Smooth muscle cell (in vitro differentiated cells): ENCODE measurements at regions not wholly inside any gene's neighbourhood (a gene's known extent, or its start where the extent isn't known, plus 50 kb on each side); places are given as distances from the start of the nearest gene placed in this dataset.

Experiments
- DNase-seq: peaks from one replicate; lab custom pipeline; 2025; ENCODE audit not compliant: unreplicated experiment; lab: John Stamatoyannopoulos, UW
- H2AFZ ChIP-seq: fragments of 200-600 bp; sonication (generic); 2 replicates; pipeline ENCODE4 v1.6.0; 2016; ENCODE audit warnings: antibody characterized with exemption, low read depth, mild to moderate bottlenecking
- H3F3A ChIP-seq: fragments of 200-600 bp; sonication (generic); 2 replicates; pipeline ENCODE4 v1.6.0; 2017; ENCODE audit warnings: antibody characterized with exemption, low read depth
- H3K27ac ChIP-seq: fragments of 200-600 bp; sonication (generic); 2 replicates; pipeline ENCODE4 v1.5.1; 2016; ENCODE audit warnings: low read depth, mild to moderate bottlenecking
- H3K27me3 ChIP-seq: fragments of 200-600 bp; sonication (generic); 2 replicates; pipeline ENCODE4 v1.6.1; 2016; ENCODE audit warnings: low read depth, mild to moderate bottlenecking
- H3K36me3 ChIP-seq: fragments of 200-600 bp; sonication (generic); 2 replicates; pipeline ENCODE4 v1.5.1; 2016; ENCODE audit warnings: low read depth
- H3K4me1 ChIP-seq: fragments of 200-600 bp; sonication (generic); 2 replicates; pipeline ENCODE4 v1.5.1; 2016; ENCODE audit warnings: low read depth
- H3K4me2 ChIP-seq: fragments of 200-600 bp; sonication (generic); 2 replicates; pipeline ENCODE4 v1.6.0; 2016; ENCODE audit warnings: mild to moderate bottlenecking
- H3K4me3 ChIP-seq: fragments of 200-600 bp; sonication (generic); 2 replicates; pipeline ENCODE4 v1.5.1; 2016; ENCODE audit warnings: mild to moderate bottlenecking
- H3K79me2 ChIP-seq: fragments of 200-600 bp; sonication (generic); 2 replicates; pipeline ENCODE4 v1.6.0; 2016; ENCODE audit warnings: low read depth, mild to moderate bottlenecking
- H3K9ac ChIP-seq: fragments of 200-600 bp; sonication (generic); 2 replicates; pipeline ENCODE4 v1.6.0; 2016; ENCODE audit warnings: low read depth
- H3K9me3 ChIP-seq: fragments of 200-600 bp; sonication (generic); replicated peaks from 2 replicates; pipeline ENCODE4 v1.5.1; 2016; ENCODE audit warnings: low read depth
- H4K20me1 ChIP-seq: fragments of 200-600 bp; sonication (generic); 2 replicates; pipeline ENCODE4 v1.6.0; 2016; ENCODE audit warnings: low read depth
- CTCF ChIP-seq: fragments of 200-600 bp; sonication (generic); IDR thresholded peaks from 2 replicates; pipeline ENCODE4 v1.5.1; 2017; ENCODE audit warnings: borderline replicate concordance, mild to moderate bottlenecking, antibody characterized with exemption; ENCODE audit not compliant: insufficient read depth, poor library complexity, severe bottlenecking
- whole genome bisulfite sequencing: methylation state at CpG from one replicate; pipeline ENCODE4 v1.1.7; 2016; ENCODE audit warnings: low lambda C conversion rate; 5-methylcytosine and 5-hydroxymethylcytosine counted together

- TF ChIP-seq CTCF, result no peak
- DNase-seq, result no peak
Measured at GRCh38 chr3:184486614-184487013, 75.0 kb upstream of the EPHB3 start.

GRCh38 chr3:184488577-184488976 is 73.0 kb upstream of the EPHB3 start:
- no peak overlapping the region for H3K27ac ChIP-seq
- H3K27me3 ChIP-seq, result peaks cover 55% of the 10 kb centered on the region
- 88% methylated on average over 6 of the region's 6 CpGs for WGBS
- no peak overlapping the region for H3K4me2 ChIP-seq
- no peaks in the 10 kb centered on the region for H3F3A ChIP-seq
- no peak overlapping the region for H2AFZ ChIP-seq
- no peak overlapping the region for H3K9ac ChIP-seq
- TF ChIP-seq CTCF, result no peak
- H3K79me2 ChIP-seq, result no peaks in the 10 kb centered on the region
- no peaks in the 10 kb centered on the region for H3K4me1 ChIP-seq
- no peaks in the 10 kb centered on the region for H3K36me3 ChIP-seq
- no peaks in the 10 kb centered on the region for H4K20me1 ChIP-seq
- no peak for DNase-seq
- no peaks in the 10 kb centered on the region for H3K9me3 ChIP-seq
- no peak overlapping the region for H3K4me3 ChIP-seq

More at GRCh38 chr3:184486614-184487013, 75.0 kb upstream of the EPHB3 start:
- no peak overlapping the region for H3K4me2 ChIP-seq
- H3K79me2 ChIP-seq, result no peaks in the 10 kb centered on the region
- no peaks in the 10 kb centered on the region for H3K4me1 ChIP-seq
- H3K36me3 ChIP-seq, result no peaks in the 10 kb centered on the region
- no peak overlapping the region for H3K27ac ChIP-seq
- no peaks in the 10 kb centered on the region for H3F3A ChIP-seq
- H3K9me3 ChIP-seq, result no peaks in the 10 kb centered on the region
- H2AFZ ChIP-seq, result no peak overlapping the region
- H3K9ac ChIP-seq, result no peak overlapping the region
- no peaks in the 10 kb centered on the region for H4K20me1 ChIP-seq
- H3K27me3 ChIP-seq, result peaks cover 38% of the 10 kb centered on the region
- H3K4me3 ChIP-seq, result no peak overlapping the region

GRCh38 chr3:184489268-184489841 is 72.2 kb upstream of the EPHB3 start:
- Histone ChIP-seq H3K9me3 (no peaks in the 10 kb centered on the region), H3K4me2 (no peak overlapping the region), H3F3A (no peaks in the 10 kb centered on the region), H3K27ac (no peak overlapping the region), H3K9ac (no peak overlapping the region), H3K4me3 (no peak overlapping the region), H4K20me1 (no peaks in the 10 kb centered on the region), H3K36me3 (no peaks in the 10 kb centered on the region), H3K27me3 (peaks cover 62% of the 10 kb centered on the region), H3K79me2 (no peaks in the 10 kb centered on the region), H2AFZ (no peak overlapping the region), H3K4me1 (no peaks in the 10 kb centered on the region)
- no peak for DNase-seq
- 32% methylated on average over 3 of the region's 3 CpGs for WGBS
- no peak for TF ChIP-seq CTCF

- Histone ChIP-seq H2AFZ (no peak overlapping the region), H4K20me1 (no peaks in the 10 kb centered on the region), H3K4me2 (no peak overlapping the region), H3K27ac (no peak overlapping the region), H3F3A (no peaks in the 10 kb centered on the region), H3K9me3 (no peaks in the 10 kb centered on the region), H3K4me3 (no peak overlapping the region), H3K27me3 (peaks cover 67% of the 10 kb centered on the region), H3K9ac (no peak overlapping the region), H3K4me1 (no peaks in the 10 kb centered on the region), H3K79me2 (no peaks in the 10 kb centered on the region), H3K36me3 (no peaks in the 10 kb centered on the region)
- no peak for TF ChIP-seq CTCF
- no peak for DNase-seq
- 65% methylated on average over 31 of the region's 31 CpGs for WGBS
Measured at GRCh38 chr3:184491011-184491576, 70.5 kb upstream of the EPHB3 start.
